ENCODE measurements at regions not wholly inside any gene's neighbourhood (a gene's known extent, or its start where the extent isn't known, plus 50 kb on each side); places are given as distances from the start of the nearest gene placed in this dataset.

DNA sequence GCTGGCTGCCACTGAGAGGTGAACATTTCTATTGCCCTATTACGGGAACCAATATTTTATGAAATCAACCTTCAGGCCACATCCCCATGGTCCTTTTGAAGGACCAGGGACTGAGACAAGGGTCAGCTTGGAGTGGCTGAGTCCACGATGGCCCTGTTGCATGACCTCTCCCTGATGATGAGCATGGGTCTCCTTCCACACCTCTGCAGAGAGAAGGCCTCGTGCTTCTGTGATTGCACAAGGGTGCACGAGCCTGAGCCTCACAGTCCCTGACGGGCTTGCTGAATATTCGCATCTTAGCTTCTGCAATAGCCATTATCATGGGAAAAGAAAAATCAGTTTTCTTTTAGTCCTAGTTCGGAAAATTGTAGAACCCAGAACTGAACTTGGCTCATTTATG, 255.0 kb upstream of the IRX2 start:
- Histone ChIP-seq H3K79me2 (ENCODE audit: insufficient read depth, low read depth) (no peaks in the 10 kb centered on the region), H3K36me3 (ENCODE audit: insufficient read depth) (no peaks in the 10 kb centered on the region), H3K4me2 (no peak overlapping the region), H3K27ac (no peak overlapping the region), H3K27me3 (ENCODE audit: insufficient read depth, low read depth) (no peaks in the 10 kb centered on the region), H3K4me3 (IDR thresholded peaks at IDR 0.05; ENCODE audit: insufficient read depth, low read depth, low read length) (no peak overlapping the region), H3K4me1 (ENCODE audit: low read depth, poor library complexity, severe bottlenecking) (no peaks in the 10 kb centered on the region), H4K20me1 (ENCODE audit: insufficient read depth) (no peaks in the 10 kb centered on the region), H2AFZ (ENCODE audit: low read depth) (no peak overlapping the region), H3K9ac (no peak overlapping the region)
- TF ChIP-seq, protein P1, sequence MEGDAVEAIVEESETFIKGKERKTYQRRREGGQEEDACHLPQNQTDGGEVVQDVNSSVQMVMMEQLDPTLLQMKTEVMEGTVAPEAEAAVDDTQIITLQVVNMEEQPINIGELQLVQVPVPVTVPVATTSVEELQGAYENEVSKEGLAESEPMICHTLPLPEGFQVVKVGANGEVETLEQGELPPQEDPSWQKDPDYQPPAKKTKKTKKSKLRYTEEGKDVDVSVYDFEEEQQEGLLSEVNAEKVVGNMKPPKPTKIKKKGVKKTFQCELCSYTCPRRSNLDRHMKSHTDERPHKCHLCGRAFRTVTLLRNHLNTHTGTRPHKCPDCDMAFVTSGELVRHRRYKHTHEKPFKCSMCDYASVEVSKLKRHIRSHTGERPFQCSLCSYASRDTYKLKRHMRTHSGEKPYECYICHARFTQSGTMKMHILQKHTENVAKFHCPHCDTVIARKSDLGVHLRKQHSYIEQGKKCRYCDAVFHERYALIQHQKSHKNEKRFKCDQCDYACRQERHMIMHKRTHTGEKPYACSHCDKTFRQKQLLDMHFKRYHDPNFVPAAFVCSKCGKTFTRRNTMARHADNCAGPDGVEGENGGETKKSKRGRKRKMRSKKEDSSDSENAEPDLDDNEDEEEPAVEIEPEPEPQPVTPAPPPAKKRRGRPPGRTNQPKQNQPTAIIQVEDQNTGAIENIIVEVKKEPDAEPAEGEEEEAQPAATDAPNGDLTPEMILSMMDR (conservative IDR thresholded peaks at IDR 0.05; ENCODE audit: low read depth, low read length), result no peak

DNA sequence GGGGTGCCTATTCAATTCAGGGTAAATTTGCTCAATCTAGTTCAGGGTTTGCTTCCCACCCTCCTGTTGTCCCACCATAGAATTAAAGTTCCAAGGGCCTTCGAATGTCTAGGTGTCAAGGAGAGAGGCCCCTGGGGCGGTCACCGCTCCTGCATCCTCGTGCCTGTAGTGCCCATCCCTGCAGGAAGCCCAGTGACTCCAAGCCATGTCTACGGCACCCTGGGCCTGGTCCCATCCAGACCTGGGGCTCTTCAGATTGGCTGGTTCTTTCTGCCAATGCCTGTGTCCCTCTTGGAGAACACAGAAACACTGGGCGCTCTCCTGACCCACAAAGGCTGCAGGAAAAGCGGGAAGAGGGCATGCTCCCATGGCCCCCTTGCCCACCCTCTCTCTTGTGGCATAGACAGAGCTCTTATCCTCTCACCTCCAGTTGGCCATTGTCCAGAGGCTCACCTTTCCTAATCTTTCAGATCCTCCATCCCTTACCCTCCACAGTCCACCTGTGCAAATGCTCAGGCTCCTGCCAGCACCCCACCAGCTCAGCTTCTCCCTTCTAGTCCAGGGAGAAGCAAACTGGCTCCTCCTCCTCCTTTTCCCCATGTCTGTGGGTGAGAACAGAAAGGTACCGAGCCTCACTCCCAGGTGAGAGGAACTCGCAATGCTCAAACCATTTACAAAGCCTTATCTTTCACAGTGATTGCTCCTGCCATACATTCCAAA, 253.0 kb upstream of the IRX2 start:
- no peaks in the 10 kb centered on the region for H3K27me3 ChIP-seq (ENCODE audit: insufficient read depth, low read depth)
- H2AFZ ChIP-seq (ENCODE audit: low read depth), result no peak overlapping the region

DNA sequence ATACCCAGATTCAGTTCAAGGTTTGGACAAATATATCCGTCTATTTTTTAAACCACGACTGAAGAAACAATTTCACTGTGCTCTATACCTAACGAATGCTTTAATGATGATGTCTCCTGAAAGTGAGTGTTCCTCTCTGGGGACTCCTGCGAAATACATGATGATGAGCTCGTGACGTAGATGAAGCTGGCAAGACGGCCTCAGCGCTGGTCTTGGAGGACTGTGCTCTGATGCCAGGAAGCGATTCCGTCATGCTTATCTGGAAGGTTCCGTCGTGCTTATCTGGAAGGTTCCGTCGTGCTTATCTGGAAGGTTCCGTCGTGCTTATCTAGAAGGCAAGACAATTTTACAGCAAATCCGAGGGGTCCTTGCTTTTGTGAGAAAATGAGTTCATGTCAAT, 250.8 kb upstream of the IRX2 start:
- TF ChIP-seq, protein P1 (conservative IDR thresholded peaks at IDR 0.05; ENCODE audit: low read depth, low read length), result no peak
- Histone ChIP-seq H3K4me3 (IDR thresholded peaks at IDR 0.05; ENCODE audit: insufficient read depth, low read depth, low read length) (no peak overlapping the region), H3K4me2 (no peak overlapping the region), H3K36me3 (ENCODE audit: insufficient read depth) (no peaks in the 10 kb centered on the region), H3K9ac (no peak overlapping the region), H3K27ac (no peak overlapping the region), H2AFZ (ENCODE audit: low read depth) (no peak overlapping the region), H3K27me3 (ENCODE audit: insufficient read depth, low read depth) (no peaks in the 10 kb centered on the region), H3K4me1 (ENCODE audit: low read depth, poor library complexity, severe bottlenecking) (no peaks in the 10 kb centered on the region), H3K79me2 (ENCODE audit: insufficient read depth, low read depth) (no peaks in the 10 kb centered on the region), H4K20me1 (ENCODE audit: insufficient read depth) (no peaks in the 10 kb centered on the region)

More for the DNA sequence above, 253.0 kb upstream of the IRX2 start:
- Histone ChIP-seq H3K27ac (no peak overlapping the region), H3K4me1 (ENCODE audit: low read depth, poor library complexity, severe bottlenecking) (no peaks in the 10 kb centered on the region), H3K9ac (no peak overlapping the region), H3K79me2 (ENCODE audit: insufficient read depth, low read depth) (no peaks in the 10 kb centered on the region), H3K36me3 (ENCODE audit: insufficient read depth) (no peaks in the 10 kb centered on the region), H3K4me3 (IDR thresholded peaks at IDR 0.05; ENCODE audit: insufficient read depth, low read depth, low read length) (no peak overlapping the region), H4K20me1 (ENCODE audit: insufficient read depth) (no peaks in the 10 kb centered on the region), H3K4me2 (no peak overlapping the region)
- TF ChIP-seq, protein P1 (conservative IDR thresholded peaks at IDR 0.05; ENCODE audit: low read depth, low read length), result no peak

DNA sequence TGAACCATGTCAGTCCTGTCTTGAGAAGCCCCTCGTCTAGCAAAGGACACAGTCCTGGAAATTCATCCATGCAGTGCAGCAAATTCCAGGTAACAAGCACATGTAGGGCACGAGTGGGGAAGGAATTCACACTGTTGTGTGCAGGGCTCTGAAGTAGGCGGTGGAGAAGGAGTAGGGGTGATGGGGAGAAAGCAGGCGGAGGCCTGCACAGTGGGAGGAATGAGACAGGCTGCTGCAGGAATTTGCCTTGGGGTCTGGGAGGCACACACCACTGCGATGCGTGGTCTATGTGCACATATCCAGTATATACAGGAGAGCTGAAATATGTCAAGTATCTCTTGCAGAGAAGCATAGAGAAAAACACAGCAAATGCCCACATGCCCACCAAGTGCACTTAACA, 249.2 kb upstream of the IRX2 start:
- no peaks in the 10 kb centered on the region for H3K4me1 ChIP-seq (ENCODE audit: low read depth, poor library complexity, severe bottlenecking)
- TF ChIP-seq, protein P1 (conservative IDR thresholded peaks at IDR 0.05; ENCODE audit: low read depth, low read length), result no peak
- H3K27me3 ChIP-seq (ENCODE audit: insufficient read depth, low read depth), result no peaks in the 10 kb centered on the region
- no peak overlapping the region for H3K27ac ChIP-seq
- H3K9ac ChIP-seq, result no peak overlapping the region
- H2AFZ ChIP-seq (ENCODE audit: low read depth), result no peak overlapping the region
- no peaks in the 10 kb centered on the region for H3K36me3 ChIP-seq (ENCODE audit: insufficient read depth)
- no peak overlapping the region for H3K4me3 ChIP-seq (IDR thresholded peaks at IDR 0.05; ENCODE audit: insufficient read depth, low read depth, low read length)
- H3K4me2 ChIP-seq, result no peak overlapping the region
- H4K20me1 ChIP-seq (ENCODE audit: insufficient read depth), result no peaks in the 10 kb centered on the region
- no peaks in the 10 kb centered on the region for H3K79me2 ChIP-seq (ENCODE audit: insufficient read depth, low read depth)

Data from KMS-11 (cell line).